Coronary artery (tissue), 2 donors: ENCODE measurements at regions not wholly inside any gene's neighbourhood (a gene's known extent, or its start where the extent isn't known, plus 50 kb on each side); places are given as distances from the start of the nearest gene placed in this dataset.

Experiments used
- DNase-seq: peaks from one replicate; pipeline ENCODE4 v3.0.0-alpha.2; 2017; ENCODE audit warnings: low spot score
- H3K27ac ChIP-seq, 2 donors: fragments of 200-600 bp; sonication (generic); one replicate each; pipeline ENCODE4 v1.5.1; 2016 to 2019
- H3K4me3 ChIP-seq: fragments of 200-600 bp; sonication (generic); 2 replicates; pipeline ENCODE4 v1.5.1; 2016; ENCODE audit warnings: mild to moderate bottlenecking, moderate library complexity
- TF ChIP-seq, protein P1 (sequence below): fragments of 200-600 bp; sonication (generic); IDR thresholded peaks from one replicate; pipeline ENCODE4 v1.5.1; 2019; ENCODE audit warnings: antibody characterized with exemption

DNA sequence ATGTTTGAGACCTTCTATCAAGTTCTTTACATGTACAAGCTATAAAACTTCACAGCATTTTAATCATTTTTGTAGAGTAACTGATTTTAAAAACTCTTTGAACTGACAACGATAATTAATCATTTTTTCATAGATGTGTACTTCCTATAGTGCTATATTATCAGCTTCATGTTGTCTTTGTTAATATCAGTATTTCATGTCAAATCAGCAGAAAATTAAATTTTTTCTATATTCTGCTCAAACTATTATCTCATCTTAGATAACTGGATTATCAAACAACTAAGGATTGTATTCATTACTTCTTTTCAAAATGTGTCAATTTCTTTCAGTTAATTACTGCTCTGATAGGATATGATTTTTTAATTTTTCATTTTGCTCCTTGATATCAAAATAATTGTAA is 214.6 kb upstream of the RGS18 start:
- H3K4me3 ChIP-seq = no peak overlapping the region
- DNase-seq = no peak
- TF ChIP-seq, protein P1, sequence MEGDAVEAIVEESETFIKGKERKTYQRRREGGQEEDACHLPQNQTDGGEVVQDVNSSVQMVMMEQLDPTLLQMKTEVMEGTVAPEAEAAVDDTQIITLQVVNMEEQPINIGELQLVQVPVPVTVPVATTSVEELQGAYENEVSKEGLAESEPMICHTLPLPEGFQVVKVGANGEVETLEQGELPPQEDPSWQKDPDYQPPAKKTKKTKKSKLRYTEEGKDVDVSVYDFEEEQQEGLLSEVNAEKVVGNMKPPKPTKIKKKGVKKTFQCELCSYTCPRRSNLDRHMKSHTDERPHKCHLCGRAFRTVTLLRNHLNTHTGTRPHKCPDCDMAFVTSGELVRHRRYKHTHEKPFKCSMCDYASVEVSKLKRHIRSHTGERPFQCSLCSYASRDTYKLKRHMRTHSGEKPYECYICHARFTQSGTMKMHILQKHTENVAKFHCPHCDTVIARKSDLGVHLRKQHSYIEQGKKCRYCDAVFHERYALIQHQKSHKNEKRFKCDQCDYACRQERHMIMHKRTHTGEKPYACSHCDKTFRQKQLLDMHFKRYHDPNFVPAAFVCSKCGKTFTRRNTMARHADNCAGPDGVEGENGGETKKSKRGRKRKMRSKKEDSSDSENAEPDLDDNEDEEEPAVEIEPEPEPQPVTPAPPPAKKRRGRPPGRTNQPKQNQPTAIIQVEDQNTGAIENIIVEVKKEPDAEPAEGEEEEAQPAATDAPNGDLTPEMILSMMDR = no peak
- H3K27ac ChIP-seq = no peak overlapping the region

DNA sequence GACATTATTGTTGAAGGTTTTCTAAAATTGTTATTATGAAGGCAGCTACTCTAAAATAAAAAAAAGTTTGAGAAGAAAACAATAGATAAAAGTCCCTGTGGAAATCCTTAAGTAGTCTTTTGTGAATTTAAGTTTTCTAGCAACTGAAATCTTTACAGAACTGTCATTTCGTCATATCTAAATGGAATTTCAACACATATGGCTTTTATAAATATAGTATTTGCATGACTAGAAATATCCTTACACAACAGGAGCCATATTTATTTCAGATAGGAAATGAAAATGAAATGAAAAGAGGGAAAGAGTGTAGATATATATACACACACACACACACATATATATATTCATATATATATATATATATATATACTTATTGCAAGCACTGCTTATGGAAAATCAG is 204.7 kb upstream of the RGS18 start:
- TF ChIP-seq, protein P1 = no peak
- Histone ChIP-seq H3K27ac (no peak overlapping the region), H3K4me3 (no peak overlapping the region)
- DNase-seq = no peak

DNA sequence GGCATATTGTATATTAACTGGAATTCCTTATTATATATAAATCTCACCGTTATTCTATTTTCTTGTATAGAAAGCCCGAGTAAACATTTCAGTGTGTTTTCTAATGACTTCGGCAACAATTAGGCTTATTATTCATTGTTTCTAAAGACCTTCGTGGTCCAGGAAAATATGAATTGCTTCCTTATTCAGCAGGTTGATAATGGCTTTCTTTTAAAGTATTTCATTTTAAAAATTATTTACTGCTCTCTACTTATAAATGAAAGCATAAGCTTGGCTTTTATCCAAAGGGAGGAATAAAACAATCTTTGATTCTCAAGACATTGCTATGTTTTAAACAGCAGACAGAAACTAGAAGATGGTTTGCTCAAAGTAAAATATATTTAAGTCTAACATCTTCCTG is 198.4 kb upstream of the RGS18 start:
- TF ChIP-seq, protein P1 = no peak
- no peak overlapping the region for H3K4me3 ChIP-seq
- no peak overlapping the region for H3K27ac ChIP-seq
- no peak for DNase-seq

DNA sequence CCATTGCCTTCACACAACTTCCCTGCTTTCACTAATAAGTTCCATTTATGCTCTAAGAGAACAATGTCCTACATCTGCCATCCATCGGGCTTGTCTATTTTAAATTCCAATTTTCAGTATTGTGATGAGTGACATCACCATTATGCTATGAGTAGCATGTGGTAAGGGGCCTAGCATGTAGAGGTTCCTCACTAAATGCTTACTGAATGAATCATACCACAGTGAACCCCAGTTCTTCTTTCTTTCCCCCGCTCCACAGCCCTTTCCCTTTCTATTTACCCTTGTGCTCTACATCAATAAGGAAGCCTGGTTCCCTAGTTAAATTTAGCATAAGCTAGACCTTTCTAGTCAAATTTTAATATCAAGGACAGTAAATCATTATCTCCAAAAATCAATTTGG is 195.0 kb upstream of the RGS18 start:
- TF ChIP-seq, protein P1 = no peak
- Histone ChIP-seq H3K27ac (no peak overlapping the region), H3K4me3 (no peak overlapping the region)
- DNase-seq = no peak

DNA sequence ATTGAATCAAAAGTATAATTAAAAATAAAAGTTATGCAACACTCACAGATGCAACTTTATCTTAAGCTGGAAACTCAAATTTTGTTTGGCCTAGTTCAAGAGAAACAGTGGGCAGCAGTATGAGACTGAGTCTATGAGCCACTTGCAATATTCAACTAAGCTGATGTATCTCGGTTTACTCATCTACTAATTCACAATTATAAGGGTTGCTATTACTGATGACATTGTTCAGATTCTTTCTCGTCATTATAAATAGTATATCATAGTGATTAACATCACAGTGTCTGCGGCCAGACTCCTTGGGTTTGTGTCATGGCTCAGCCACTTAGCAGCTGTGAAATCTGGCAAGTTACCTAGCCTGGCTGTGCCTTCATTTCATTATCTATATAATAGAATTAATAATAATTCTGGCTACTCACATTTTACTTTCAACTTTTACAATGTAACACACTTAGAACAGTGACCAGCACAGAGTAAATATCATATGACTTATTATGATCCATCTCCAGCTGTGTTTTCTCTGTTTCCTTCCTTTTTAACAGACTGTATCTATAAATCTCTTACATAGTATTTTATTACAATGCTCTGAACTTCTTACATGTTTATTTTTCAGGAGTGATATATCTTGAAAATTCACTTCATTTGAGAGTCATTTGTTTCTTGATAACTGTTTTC is 194.3 kb upstream of the RGS18 start:
- TF ChIP-seq, protein P1 = no peak
- Histone ChIP-seq H3K4me3 (no peak overlapping the region), H3K27ac (no peak overlapping the region)
- DNase-seq = no peak

DNA sequence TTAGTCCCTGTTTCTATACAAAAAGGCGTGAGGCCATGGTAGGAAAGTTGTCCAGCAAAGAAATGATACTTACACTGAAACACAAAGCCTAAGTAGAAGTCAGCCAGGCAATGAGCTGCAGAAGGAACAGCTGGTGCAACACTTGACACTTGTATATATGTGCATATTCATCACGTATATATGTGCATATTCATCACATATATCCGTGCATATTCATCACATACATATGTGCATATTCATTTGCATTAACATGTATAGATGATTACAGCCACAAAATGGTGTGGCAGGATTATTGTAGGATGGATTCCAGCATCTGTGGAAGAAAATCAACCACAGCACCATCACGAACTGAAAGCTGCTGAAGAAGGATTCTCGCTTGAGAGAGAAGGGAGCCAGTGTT is 189.0 kb upstream of the RGS18 start:
- TF ChIP-seq, protein P1 = no peak

DNA sequence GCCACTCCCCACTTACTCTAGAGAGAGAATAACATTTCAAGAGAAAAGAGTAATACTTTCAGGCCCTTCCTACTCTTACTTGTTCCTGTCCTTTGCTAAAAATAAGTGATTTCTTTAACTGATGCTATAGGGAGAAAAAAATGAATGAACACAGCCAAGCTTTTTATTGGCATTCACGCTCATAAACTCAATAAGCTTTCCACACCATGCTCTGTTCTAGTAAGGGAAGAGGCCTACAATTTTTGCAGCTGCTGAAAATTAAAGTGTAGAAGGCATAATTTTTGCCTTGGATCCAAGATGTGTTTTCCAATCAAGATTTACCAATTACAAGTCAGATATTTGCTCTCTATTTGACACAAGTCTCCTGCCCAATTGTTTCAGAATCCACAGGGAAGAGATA is 188.1 kb upstream of the RGS18 start:
- no peak overlapping the region for H3K4me3 ChIP-seq
- DNase-seq = no peak
- TF ChIP-seq, protein P1 = no peak
- H3K27ac ChIP-seq = no peak overlapping the region

More for the DNA sequence above, 189.0 kb upstream of the RGS18 start:
- DNase-seq = no peak
- Histone ChIP-seq H3K4me3 (no peak overlapping the region), H3K27ac (no peak overlapping the region)
